ENCODE measurements at regions not wholly inside any gene's neighbourhood (a gene's known extent, or its start where the extent isn't known, plus 50 kb on each side); places are given as distances from the start of the nearest gene placed in this dataset.

- TF ChIP-seq ZNF431 (CRISPR knock-in tag; IDR thresholded peaks at IDR 0.05) (no peak), RFX7 (CRISPR knock-in tag; IDR thresholded peaks at IDR 0.05) (no peak), ZNF232 (CRISPR knock-in tag; IDR thresholded peaks at IDR 0.05) (no peak), ETS1 (conservative IDR thresholded peaks at IDR 0.05; ENCODE audit: control insufficient read depth, low read depth, low read length) (no peak), XRCC4 (IDR thresholded peaks at IDR 0.05; ENCODE audit: extremely low read depth, insufficient read depth, insufficient read length) (no peak)
These were observed 596.1 kb downstream of the OTOL1 start (continued) for GRCh38 chr3:162092751-162093150.

DNA sequence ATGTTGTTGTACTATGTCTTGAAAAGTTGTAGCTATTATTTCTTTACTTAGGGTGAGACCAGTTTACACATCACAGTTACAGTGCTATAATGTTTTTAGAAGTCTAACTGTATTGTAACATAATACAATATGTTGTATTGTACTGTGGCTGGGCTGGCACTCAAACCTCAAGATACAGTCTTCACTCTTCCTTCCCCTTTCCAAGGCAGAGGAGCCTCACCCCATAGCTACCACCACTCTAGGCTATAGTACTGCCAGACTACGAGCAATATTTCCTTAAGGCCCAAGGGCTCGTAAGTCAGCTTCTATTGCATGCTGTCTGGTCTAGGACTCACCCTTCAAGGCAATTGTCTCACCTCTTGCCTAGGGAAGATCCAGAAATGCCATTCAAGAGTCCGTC is 597.7 kb downstream of the OTOL1 start:
- WGBS (ENCODE audit: insufficient coverage, low coverage, missing lambda C conversion rate): 0% methylated on average over 3 of the region's 3 CpGs
- no peak overlapping the region for H3K4me3 ChIP-seq
- TF ChIP-seq HOMEZ (CRISPR knock-in tag; IDR thresholded peaks at IDR 0.05) (no peak), NR2F6 (CRISPR knock-in tag; IDR thresholded peaks at IDR 0.05) (no peak), TRIM24 (IDR thresholded peaks at IDR 0.05) (no peak), ZNF140 (CRISPR knock-in tag; IDR thresholded peaks at IDR 0.05) (no peak), HMGXB4 (CRISPR knock-in tag; IDR thresholded peaks at IDR 0.05) (no peak), POLR2H (tag; IDR thresholded peaks at IDR 0.05; ENCODE audit: low read depth) (no peak), NRF1 (conservative IDR thresholded peaks at IDR 0.05 in 1 of 2, IDR thresholded peaks at IDR 0.05 in 1 of 2) (no peak), ZNF143 (CRISPR knock-in tag; IDR thresholded peaks at IDR 0.05) (no peak)
- TF ChIP-seq, protein P1, sequence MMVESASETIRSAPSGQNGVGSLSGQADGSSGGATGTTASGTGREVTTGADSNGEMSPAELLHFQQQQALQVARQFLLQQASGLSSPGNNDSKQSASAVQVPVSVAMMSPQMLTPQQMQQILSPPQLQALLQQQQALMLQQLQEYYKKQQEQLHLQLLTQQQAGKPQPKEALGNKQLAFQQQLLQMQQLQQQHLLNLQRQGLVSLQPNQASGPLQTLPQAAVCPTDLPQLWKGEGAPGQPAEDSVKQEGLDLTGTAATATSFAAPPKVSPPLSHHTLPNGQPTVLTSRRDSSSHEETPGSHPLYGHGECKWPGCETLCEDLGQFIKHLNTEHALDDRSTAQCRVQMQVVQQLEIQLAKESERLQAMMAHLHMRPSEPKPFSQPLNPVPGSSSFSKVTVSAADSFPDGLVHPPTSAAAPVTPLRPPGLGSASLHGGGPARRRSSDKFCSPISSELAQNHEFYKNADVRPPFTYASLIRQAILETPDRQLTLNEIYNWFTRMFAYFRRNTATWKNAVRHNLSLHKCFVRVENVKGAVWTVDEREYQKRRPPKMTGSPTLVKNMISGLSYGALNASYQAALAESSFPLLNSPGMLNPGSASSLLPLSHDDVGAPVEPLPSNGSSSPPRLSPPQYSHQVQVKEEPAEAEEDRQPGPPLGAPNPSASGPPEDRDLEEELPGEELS (CRISPR knock-in tag; IDR thresholded peaks at IDR 0.05; ENCODE audit: borderline replicate concordance): no peak

More for the DNA sequence above, 597.7 kb downstream of the OTOL1 start:
- H3K9me3 ChIP-seq (replicated peaks; ENCODE audit: control insufficient read depth, insufficient read depth, low read depth, low read length): no peaks in the 10 kb centered on the region; the same call in 1 of the 2 replicates
- CTCF ChIA-PET (ENCODE audit: low intra/inter-chr PET ratio): no interaction called here
- H3K9ac ChIP-seq (ENCODE audit: insufficient read depth in 1 of 2, low read depth in 2 of 2, low read length in 2 of 2): no peak overlapping the region
- H3K9me1 ChIP-seq (ENCODE audit: control insufficient read depth, insufficient read depth, low read length): no peaks in the 10 kb centered on the region
- H3K4me2 ChIP-seq (ENCODE audit: insufficient read depth, low read length): no peak overlapping the region
- no peak overlapping the region for H2AFZ ChIP-seq (ENCODE audit: low read depth, low read length)
- FAIRE-seq (no peak), DNase-seq (ENCODE audit: extremely low read depth in 1 of 4, low spot score in 3 of 4) (no peak), ATAC-seq (no peak)
- H3K27ac ChIP-seq (ENCODE audit: extremely low read depth, low read depth, low read length): no peak overlapping the region
- BruUV-seq (replicated peaks): no TSS peak
- no peaks in the 10 kb centered on the region for H3K36me3 ChIP-seq (ENCODE audit: control insufficient read depth, insufficient read depth, low read length)
- no peaks in the 10 kb centered on the region for H3K79me2 ChIP-seq (ENCODE audit: control insufficient read depth, insufficient read depth, low read length)
- no peaks in the 10 kb centered on the region for H3K4me1 ChIP-seq (replicated peaks in 1 of 2; ENCODE audit: control insufficient read depth in 2 of 2, insufficient read depth in 2 of 2, low read length in 2 of 2)
- no peaks in the 10 kb centered on the region for H3K27me3 ChIP-seq (ENCODE audit: control insufficient read depth in 2 of 2, insufficient read depth in 2 of 2, low read length in 2 of 2)
- intact Hi-C loops (cut with micrococcal nuclease): no loop called here
- in situ Hi-C loops (cut with MboI): no loop called here
- POLR2A ChIA-PET: no interaction called here
- no peaks in the 10 kb centered on the region for H4K20me1 ChIP-seq (replicated peaks; ENCODE audit: control insufficient read depth, insufficient read depth, low read length)
